Fibroblast of skin of right biceps (primary cell): ENCODE measurements at regions not wholly inside any gene's neighbourhood (a gene's known extent, or its start where the extent isn't known, plus 50 kb on each side); places are given as distances from the start of the nearest gene placed in this dataset.
"Not testable (repeated sequence)": the region's sequence is repeated elsewhere in the genome, so short reads cannot be mapped to it uniquely, and the experiment has no call there.

Experiments
- DNase-seq: peaks from one replicate; pipeline ENCODE4 v3.0.0-alpha.2; 2013

DNA sequence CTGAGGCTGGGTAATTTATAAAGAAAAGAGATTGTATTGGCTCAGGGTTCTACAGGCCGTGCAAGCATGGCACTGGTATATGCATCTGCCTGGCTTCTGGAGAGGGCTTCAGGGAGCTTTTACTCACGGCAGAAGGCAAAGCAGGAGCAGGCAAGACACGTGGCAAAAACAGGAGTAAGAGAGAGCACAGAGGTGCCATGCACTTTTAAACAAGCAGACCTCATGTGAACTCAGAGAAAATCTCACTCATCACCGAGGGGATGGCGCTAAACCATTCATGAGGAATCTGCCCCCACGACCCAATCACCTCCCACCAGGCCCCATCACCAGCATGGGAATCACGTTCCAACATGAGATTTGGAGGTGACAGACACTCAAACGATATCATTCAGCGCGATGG lies 400.7 kb upstream of the RUNX1 start:
- no peak for DNase-seq

DNA sequence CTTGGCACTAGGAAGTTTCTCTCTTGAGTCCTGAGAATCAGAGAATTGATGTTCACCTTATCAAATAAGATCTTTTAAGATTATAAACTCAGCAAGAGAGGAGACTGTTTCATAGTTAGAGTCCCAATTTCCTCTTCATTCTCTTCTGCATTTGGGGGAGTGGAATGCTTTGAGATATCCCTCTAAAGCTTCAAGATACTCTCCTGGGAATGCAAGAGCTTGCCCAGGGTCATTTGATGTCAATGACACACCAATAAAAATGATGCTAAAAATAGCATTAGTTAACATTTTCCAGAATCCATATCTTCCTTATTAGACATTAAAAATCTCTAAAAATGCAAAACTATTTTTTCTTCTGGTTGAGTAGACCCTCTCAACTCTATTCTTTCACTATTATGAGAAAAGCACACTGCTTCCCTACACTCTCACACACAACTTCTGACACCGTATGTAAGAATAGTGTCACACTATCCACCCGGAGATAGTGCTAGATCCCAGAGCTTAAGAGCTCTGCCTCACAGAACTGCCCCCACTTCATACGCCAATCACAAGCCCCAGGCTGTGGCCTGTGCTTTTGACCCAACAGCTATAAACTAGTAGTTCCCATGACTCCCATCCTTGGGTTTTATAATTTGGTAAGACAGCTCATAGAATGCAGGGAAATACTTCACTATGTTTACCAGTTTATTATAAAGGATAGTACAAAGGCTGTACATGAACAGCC lies 399.9 kb upstream of the RUNX1 start:
- DNase-seq: peak; percentile 30

DNA sequence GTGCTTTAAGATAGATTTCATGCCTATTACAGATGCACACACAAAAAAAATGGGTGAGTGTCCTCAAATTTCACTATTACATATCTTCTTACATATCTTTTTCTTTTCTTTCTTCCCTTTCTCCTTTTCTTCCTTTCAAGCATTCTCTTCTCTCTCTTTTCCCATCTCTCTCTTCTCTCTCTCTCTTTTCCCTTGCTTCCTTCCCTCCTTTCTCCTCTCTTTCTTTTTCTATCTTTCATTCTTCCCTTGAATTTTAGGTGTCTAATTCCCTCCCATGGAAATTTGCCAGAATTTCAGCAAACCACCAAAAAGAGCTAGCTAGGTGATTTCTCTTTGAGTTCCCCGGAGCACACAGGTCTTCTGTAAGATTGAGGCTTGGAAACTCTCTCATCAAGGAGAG lies 395.3 kb upstream of the RUNX1 start:
- DNase-seq: no peak

DNA sequence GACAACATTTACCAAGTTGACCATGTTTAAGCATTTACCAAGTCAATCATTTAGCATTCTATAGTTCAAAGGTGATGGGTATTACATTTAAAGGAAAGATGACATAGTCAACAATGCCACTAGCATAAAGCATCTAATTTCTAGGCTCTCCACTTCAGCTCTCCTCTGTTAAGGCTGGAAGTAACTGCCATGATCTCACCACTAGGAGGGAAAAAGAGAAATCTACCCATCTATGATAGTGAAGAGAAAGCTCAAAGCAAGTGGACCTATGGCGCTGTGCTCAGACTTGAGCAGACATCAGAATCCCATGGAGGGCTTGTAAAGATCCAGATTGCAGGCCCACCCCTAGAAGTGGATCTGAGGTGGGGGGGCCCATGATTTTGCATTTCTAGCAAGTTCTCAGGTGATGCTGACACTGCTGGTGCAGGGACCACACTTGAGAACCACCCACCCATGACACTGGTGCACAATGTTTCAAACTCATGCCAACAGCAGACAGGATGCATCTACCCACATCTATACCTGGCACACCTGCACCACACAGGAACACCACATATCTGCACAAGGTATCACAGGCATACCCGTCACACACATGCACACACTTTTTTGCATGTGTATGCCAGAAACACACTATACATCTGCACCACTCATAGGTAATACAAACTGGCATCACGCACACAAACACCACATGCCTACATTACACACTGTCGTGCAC lies 392.9 kb upstream of the RUNX1 start:
- no peak for DNase-seq

DNA sequence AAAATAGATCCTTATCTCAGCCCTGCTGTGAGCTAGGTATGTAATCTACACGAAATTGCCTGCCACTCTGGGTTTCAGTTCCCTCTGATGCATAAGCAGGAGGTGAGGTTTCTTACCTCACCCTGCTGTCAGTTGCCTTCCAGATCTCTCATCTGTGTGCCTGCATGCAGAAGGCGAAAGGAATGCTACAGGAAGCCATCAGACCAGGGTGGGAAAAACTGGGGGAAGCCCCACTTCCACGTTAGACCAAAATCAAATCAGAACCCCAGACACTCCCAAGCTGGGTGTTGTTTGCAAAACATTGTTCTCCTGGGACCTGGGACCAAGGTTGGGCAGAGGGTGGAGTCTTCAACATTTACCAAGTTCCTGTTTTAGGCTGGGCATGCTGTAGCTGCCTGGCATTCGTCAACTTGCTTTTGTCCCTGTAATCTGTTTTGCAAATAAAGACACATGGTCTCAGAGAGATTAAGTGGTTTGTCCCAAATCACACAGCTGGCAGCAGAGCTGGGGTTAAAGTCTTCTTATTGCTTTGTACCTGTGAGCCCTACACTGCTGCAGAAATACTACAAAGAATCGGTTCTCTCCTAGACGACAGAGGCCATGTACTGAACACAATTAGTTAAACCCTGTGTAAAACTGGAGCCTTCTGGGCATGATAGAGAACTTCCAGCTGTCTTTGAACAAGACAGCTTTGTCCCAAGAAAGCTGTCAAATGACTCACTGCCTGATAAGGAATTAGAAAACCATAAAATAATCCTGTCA lies 389.7 kb upstream of the RUNX1 start:
- DNase-seq: peak; percentile 15

DNA sequence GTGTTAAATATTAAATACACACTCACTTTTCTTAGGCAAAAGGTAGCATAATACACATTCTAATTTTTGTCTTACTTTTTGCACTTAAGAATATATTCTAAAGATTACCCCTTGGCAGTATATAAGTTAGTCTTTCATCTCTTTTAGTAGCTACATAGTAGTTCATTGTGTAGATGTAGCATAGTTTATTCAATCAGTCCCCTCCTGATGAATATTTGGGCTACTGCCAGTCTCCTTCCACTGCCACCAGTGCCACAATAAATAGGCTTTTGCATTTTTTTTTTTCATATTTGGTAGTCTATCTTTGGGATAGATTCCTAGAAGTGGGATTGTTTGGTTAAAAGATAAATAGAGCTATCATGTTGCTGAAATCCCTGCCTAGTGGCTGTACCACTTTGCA lies 388.8 kb upstream of the RUNX1 start:
- no peak for DNase-seq

DNA sequence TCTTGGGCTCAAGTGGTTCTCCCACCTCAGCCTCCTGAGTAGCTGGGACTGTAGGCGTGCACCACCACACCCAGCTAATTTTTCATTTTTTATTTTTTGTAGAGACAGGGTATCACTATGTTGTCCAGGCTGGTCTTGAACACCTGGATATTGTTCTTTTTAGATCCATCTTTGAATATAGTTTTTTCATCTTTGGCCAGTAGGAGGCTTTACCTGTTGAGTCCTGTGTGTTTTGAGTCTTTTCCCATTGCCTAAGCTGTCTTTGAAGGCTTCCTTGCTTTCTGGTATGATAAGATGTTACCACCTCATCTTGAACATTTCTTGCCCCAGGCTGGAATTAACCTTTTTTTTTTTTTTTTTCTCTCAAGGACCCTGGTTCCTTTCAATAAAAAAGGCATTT lies 387.8 kb upstream of the RUNX1 start:
- DNase-seq: no peak

DNA sequence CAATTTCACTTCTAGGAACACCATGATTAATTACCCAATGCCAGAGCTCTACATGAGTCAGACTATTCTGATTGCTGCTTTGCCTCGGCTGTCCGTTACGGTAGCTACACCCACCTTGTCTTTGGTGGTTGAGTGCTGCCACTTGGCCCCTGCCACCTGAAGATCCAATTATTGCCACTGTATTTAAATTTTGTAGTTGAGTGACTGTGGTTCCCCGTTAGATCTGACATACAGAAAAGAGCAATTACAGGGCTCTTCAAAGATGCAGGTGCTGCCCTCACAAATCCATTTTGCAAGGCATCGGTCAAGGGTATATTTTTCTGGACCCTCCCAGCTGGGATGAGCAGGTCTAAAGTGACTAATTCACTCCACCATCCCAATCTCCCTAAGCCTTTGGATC lies 383.5 kb upstream of the RUNX1 start:
- not testable (repeated sequence) for DNase-seq

DNA sequence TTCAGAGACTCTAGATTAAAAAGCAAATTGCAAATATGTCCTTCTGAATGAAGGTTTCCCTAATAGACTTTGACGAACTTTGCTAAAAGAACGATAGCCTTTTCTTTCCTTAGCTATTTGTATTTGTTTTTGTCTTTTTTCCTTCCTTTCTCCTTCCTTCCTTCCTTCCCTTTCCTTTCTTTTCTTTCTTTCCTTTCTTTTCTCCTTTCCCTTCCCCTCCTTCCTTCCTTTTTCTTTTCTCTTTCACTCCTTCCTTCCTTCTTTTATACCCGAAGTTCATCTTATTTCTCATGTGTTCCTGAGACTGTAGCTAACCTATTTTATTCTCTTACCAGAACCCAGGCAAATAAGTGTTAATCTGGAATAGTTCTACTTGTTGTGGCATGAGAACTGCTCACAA lies 381.2 kb upstream of the RUNX1 start:
- no peak for DNase-seq

DNA sequence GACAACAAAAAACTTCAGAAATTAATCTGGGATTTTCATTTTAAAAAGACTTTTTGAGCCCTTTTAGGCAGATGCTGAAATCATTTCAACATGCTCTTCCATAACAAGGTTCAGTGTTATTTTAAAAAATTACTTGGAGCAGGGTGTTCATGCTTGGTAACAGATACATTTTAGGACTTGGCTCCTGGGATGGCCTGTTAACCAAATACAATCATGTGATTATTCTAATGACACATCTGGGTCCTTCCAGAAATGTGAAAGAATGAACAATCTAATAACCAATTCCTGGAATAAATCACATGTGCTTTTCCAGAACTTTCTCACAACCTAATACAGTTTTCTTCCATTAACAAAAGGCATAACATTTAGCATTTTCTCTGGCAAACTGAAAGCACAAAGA lies 379.8 kb upstream of the RUNX1 start:
- DNase-seq: peak; percentile 38

DNA sequence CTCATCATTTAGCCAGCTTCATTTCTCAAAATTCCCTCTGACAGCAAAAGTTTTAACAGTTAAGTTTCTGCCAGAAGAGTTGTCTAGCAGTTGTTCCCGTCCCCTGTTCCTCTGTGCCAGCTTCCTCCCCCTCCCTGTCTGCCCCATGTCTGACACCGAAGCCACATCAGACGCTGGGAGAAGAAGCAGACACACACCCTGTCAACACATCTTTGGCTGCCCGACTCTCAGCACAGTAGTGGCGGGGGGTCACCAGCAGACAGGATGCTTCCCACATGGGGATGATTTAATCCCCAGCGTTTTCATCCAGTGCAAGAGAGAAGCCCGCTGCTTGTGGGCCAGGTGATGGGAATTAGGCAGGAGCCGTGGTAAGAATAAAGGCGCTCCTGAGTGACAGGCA lies 379.4 kb upstream of the RUNX1 start:
- peak; percentile 90 for DNase-seq

DNA sequence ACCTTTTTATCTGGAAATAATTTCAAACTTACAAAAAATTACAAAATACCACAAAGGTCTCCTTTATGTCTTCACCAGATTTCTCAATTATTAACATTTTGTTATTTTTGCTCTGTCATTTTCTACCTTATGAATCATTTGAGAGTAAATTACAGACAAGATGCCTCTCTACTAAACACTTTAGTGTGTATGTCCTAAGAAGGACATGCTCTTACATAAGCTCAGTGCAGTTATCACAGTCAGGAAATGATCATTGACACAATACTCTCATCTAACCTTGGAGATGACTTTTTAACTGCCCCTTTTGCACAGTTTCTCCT lies 378.9 kb upstream of the RUNX1 start:
- DNase-seq: peak; percentile 71

DNA sequence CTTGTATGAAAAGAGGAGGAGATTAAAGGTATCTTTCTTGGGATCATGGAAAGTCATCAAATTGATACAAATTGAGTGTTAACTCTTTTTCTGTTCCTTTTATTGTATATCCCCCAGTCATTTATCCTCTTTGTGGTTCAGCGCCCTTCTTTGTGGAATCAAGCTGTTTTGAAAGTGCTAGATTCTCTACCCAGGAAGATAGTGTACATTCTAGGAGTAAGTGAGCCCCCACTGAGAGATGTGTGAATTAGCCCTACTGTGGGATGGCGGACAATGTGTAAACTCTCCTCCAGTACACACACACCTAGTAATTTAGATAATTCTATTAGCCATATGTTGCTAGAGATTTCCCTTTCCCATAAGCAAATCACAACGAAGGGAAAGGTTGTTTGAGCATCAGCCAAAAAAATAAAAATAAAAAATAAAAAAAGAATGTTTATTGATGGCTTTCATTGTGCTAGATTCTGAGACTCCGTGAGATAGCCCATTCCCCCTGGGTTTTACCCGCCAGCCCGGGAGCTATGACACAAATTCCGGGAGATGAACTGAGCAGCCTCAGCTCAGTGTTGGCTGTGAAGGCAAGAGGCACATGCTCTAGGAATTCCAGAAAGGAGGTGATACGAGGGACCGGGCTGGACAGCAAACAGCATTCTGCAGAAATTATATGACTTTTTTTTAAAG lies 378.4 kb upstream of the RUNX1 start:
- DNase-seq: no peak

DNA sequence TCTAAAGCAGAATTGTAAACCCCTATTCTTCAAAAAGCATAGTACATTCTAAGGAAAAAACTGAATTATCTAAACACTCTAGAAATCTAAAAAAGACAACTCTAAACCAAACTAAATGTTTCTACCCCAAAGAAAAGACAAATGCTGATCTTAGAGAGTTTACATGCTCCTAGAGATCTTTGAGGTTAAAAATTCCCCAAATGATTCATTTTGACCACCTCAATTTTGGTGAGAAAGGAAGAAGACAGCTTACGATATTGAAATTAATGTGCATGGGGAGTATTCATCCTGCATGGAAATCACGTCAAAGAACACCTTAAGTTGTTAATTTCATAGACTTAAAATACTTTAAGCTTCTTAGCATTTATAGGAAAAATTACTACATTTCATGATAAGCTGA lies 377.8 kb upstream of the RUNX1 start:
- no peak for DNase-seq

DNA sequence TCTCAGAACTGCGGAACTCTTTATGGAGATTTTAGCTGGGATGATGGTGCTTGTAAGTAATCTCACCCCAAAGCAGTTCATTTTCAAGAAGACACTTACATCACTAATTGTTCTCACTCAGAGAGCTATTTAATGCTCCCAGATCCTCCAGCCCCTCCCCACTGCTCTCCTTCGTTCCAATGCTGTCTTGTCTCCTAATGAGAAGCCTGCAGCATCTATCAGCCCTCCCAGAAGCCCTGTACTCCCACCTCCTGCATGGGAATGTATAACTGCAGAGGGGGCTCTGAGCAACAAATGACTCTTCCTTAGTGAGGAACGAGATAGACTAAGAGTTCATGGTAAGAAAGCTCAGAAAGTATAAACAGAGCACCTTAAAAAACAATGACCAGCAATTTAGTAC lies 377.4 kb upstream of the RUNX1 start:
- no peak for DNase-seq

DNA sequence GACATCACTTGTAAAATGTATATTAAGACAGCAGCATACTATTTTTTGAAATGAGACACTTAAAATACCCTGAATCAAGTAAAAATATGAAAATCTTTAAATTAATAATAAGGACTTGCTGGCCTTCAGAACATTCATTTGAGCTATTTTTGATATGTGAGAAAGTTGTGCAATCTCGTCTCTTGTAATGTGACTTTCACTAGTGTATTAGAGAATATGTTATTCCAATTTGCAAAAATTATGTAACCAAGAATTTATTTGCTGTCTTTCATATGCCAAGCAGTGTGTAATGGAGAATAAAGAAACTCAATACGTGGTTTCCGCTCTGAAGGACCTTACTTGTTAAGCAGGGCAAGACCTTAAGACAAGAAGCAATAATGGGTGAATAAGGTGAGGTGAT lies 375.0 kb upstream of the RUNX1 start:
- DNase-seq: no peak

DNA sequence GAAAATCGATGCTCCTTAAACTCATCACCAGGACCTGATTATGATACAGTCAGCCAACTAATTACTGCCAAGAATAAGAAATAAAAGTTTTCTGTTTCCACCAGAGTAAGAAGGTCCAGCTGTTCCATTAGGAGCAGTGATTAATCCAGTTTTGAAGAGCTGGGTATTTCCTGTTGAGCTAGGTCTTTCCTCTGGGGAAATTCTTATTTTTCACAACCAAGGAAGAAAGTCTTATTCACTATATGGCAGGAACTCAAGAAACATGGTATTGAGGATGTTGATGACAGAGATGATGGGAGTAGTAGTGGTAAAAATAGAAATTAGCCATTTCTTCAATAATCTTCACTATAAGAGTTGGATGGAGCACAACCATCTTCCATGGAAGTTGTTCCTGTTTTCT lies 374.6 kb upstream of the RUNX1 start:
- DNase-seq: peak; percentile 83

DNA sequence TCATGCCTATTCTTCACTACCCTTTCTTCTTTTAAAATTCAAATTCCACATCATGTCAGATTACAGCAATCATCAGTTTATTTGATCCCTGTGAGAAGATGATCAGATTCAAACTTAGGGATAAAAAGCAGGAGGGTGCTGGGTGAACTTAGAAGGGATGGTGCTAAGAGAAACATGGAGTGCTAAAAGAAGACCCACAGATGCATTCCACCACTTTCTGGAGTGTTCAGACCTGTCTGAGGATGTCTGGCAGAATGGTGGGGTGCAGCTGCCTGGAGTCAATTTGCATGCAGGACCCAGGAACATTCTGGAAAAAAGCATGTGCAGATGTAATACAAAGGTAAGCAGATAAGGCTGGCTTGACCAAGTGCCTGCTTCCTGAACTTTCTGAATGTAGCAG lies 372.9 kb upstream of the RUNX1 start:
- DNase-seq: no peak

DNA sequence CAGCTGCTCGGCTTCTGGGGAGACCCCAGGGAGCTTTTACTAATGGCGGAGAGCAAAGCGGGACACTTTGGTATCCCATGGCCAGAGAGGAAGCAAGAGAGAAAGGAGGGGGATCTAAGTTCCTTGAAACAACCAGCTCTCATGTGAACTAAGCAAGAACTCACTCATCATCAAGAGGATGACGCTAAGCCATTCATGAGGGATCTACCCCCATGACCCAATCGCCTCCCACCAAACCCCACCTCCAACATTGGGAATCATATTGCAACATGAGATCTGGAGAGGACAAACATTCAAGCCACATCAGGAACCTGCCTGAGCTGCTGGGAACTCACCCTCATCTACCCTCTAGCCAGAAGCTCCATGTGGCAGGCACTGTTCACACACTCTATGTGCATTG lies 372.1 kb upstream of the RUNX1 start:
- DNase-seq: no peak

DNA sequence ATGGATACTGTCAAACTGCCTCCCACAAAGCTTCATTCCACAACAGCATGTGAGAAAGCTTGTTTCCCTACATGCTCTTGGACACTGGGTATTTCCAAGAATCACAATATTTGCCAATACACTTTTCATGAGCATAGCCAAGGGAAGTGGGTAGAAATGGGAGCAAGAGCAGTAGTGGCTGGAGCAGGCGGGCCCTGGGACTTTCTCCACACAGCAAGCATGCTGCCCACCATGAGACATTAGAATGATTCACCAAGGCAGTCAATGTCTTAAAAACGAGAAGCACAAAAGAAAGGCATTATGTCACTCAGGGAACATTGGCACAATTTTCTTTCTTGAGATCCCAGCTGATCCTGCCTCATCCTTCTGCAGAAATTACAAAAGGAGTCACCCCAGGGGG lies 371.6 kb upstream of the RUNX1 start:
- no peak for DNase-seq

DNA sequence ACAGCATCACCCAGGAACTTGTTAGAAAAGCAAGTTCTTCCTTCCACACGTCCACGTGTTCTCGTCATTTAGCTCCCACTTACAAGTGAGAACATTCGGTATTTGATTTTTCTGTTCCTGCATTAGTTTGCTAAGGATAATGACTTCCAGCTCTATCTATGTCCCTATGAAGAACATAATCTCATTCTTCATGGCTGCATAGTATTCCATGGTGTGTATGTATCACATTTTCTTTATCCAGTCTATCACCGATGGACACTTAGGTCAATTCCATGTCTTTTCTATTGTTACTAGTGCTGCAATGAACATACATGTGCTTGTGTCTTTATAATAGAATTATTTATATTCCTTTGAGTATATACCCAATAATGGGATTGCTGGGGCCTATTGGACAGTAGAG lies 368.7 kb upstream of the RUNX1 start:
- no peak for DNase-seq

DNA sequence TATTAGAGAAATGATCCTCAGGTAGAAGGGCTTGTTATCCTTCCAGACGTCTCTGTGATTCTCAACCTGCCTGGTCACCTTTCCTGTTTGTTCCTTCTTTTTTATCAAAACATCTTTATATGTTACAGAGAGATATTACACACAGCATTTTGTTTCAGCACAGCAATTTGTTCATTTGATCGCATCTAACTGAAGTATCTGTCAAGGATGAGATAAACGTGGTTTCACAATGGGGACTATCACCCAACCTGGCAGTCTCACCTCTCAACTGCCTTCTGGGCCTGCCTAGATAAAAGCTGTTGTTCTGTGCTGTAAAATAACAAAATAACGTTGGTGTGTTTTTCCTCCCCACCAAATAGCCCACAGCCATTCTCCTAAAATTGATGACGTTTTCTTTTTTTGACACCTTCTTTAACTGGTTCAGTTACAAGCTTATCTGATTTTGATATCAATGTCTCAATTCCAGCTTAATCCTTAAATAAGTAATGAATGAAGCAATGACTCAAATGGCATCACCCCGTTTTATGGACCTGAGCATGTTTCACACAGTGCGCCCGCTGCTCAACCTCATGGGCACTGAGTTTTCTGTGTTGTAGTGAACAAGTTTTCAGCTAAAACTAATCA lies 367.9 kb upstream of the RUNX1 start:
- no peak for DNase-seq

DNA sequence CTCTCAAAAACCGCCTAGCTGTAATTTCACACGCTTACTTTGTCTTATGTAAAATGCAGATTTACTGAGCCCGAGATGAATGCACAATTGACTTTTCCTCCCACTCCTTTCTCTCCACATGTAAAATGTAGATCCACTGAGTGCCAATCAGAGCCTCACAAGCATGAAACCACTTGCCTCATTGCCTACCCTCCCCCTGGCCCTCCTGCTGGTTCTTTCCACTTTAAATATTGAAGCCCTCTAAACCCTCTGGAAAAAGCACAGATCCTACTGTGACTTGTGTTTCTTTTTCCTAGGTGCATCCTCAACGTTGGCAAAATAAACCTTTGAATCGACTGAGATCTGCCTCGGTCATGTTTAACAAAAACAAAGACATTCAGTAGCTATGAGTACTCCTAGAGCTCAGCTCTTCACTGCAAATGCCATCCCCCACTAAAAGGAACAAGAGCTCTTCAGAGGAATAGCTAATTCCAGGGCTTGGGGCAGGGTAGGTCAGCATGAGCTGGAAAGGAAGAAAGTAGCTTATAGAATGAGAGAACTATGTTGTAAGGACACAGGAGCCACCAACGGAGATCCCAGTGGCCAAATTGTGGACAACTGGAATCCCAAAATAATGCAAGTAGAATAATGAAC lies 365.5 kb upstream of the RUNX1 start:
- no peak for DNase-seq
